Fibroblast of lung (primary cell): ENCODE measurements at regions not wholly inside any gene's neighbourhood (a gene's known extent, or its start where the extent isn't known, plus 50 kb on each side); places are given as distances from the start of the nearest gene placed in this dataset.

ENCODE experiments used
- EZH2 ChIP-seq: IDR thresholded peaks from 2 replicates; pipeline ENCODE4 v1.5.1; 2012; ENCODE audit warnings: low read length, control low read depth, mild to moderate bottlenecking; ENCODE audit errors: missing control alignments
- TF ChIP-seq, protein P1 (sequence below), 2 donors: IDR thresholded peaks in 1 of 2; conservative IDR thresholded peaks in 1 of 2; 1 replicate in 1 of 2; 2 replicates in 1 of 2; pipeline ENCODE4 v1.5.1; 2011 to 2012; ENCODE audit warnings: low read length in 2 of 2, control low read depth in 1 of 2, inconsistent platforms in 1 of 2, low read depth in 1 of 2, mild to moderate bottlenecking in 1 of 2

DNA sequence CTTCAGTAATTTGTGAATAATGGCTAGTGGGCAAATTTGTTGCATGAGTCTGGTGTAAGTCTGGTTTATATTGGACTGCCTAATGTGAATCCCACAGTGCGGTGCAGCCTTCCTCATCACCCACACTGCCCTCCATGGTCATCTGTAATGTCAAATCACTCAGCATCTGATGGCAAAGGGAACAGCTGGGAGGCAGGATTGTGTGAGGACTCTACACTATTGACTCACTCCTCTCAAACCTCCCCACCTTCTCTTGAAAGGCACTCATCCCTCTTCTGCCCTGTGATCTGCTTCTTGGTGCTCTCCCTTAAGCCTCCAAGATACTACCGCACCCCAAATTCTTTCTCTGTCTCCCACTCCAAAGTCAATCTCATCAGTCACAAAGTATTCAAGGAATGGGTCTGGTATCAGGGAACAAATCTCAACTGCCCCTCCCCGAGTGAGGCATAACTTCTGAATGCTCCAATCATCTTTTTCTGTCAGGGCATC lies 146.0 kb upstream of the BEND6 start:
- TF ChIP-seq, protein P1, sequence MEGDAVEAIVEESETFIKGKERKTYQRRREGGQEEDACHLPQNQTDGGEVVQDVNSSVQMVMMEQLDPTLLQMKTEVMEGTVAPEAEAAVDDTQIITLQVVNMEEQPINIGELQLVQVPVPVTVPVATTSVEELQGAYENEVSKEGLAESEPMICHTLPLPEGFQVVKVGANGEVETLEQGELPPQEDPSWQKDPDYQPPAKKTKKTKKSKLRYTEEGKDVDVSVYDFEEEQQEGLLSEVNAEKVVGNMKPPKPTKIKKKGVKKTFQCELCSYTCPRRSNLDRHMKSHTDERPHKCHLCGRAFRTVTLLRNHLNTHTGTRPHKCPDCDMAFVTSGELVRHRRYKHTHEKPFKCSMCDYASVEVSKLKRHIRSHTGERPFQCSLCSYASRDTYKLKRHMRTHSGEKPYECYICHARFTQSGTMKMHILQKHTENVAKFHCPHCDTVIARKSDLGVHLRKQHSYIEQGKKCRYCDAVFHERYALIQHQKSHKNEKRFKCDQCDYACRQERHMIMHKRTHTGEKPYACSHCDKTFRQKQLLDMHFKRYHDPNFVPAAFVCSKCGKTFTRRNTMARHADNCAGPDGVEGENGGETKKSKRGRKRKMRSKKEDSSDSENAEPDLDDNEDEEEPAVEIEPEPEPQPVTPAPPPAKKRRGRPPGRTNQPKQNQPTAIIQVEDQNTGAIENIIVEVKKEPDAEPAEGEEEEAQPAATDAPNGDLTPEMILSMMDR (conservative IDR thresholded peaks at IDR 0.05 in 1 of 2, IDR thresholded peaks at IDR 0.05 in 1 of 2; ENCODE audit: low read depth in 1 of 2, low read length in 2 of 2): no peak
- no peak for TF ChIP-seq EZH2
